GM19438 (cell line): ENCODE measurements at regions not wholly inside any gene's neighbourhood (a gene's known extent, or its start where the extent isn't known, plus 50 kb on each side); places are given as distances from the start of the nearest gene placed in this dataset.

ENCODE experiments used
- ATAC-seq: cut with Tn5 transposase; IDR thresholded peaks from one replicate; pipeline ENCODE4 v1.9.1; 2021; ENCODE audit warnings: low read depth; ENCODE audit not compliant: unreplicated experiment

DNA sequence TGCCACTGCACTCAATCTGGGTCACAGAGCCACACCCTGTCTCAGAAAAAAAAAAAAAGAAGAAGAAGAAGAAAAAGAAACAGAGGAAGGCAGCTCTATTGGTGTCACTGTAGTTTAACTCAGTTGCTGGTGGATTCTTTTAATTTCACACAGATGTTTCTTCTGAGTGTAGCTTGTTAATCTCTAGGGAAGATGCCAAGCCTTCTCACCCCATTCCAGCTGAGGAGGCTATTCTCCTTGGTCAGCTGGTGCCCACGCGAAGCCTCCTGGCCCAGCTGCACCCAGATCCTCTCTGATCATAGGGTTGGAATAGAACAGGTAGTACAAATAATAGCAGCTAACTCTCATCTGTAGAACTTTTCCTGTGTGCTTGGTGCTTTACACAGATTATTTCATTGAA lies 113.8 kb upstream of the SPRY4 start:
- no peak for ATAC-seq

DNA sequence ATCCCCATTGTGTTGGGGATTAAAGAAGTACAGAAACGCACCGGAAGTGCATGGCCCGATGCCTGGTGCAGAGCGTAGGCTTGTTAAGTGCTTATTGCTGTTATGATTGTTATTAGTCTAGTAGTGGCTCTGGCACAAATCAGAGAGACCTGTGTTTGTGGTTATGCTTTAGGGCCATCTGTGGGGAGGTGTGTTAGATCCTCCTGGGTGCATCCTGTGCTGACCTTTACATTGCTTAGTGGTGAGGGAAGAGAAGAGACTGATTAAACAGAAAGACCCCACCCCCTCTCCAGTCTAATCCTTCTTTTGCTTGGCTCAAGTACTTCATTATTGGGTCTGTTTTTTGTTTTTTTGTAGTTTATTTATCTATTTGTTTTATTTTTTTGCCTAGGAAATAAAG lies 112.7 kb upstream of the SPRY4 start:
- no peak for ATAC-seq

DNA sequence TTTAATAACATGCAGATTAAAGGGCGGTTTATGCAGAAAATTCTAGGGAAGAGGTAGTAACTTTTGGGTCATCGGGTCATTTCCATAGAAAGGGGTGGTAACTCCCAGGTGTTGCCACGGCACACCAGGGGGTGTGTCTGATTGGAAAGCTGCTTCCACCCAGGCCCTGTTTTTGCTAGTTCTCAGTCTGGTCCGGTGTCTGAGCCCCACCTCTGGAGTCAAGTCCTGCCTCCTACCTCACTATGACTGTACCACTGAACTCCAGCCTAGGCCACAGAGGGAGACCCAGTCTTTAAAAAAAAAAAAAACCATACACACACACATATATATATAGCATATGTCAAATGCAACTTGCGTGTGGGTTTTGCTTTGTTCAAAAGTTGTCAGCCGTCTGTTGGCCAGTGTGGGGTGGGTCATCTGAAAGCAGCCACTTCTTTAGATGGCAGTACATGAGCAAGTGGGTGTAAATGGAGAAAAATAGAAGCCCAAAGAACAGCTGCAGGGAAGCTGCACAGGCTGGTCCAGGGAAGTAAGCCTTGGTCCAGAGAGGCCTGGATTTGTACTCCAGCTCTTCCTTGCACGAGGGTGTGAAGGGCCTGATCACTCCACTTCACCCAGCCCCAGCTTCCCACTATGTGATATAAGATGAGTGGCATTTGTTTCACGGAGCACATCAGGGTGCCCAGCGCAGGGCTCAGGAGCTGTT lies 110.7 kb upstream of the SPRY4 start:
- ATAC-seq = no peak

DNA sequence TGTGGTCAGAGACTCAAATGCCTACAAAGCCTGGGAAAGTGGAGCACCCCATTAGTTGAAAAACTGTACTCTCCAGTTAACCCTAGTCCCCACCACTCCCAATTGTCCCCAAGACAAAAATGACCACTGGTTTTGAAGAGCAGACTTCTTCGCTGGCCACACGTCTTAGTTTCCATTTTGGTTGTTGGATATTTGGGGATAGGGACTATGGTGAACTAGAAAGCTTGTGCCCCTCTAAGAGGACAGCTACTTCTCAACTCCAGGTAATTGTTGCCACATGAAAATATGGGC lies 109.4 kb upstream of the SPRY4 start:
- ATAC-seq = no peak

DNA sequence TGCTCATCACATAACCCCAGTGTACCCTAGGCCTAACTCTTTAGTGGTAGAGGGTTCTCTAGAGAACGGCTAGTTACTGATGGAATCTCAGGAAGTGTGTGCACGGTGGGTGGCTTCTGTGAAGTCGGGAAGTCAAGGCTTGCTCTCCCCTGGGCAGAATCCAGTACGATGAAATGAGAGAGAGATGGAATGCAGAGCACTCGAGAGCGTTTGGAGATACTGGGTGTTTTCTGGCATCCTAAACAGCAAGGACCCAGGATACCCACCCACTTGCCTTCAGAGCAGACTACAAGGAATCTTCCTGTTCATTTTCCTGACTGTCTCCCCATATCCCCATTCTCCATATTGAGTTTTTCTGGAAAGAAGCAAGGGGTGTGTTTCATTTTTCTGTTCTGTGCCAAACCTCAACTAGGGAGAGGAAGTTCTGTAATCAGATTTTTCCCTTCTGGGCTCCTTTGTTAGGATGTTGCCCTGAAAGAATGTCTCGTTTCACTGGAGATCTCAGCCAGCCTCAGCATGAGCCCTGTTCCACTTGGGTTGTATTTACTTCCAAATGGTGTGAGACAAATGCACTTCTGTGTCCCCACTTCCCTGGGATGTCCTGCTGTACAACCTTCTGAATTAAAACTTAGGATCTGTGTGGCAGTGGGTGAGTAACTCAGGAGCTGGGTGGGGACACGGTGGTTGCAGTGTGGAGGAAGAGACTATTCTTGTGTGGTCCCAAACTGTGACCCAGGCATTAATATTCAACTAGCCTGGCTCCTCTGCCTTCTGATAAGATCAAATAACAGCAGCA lies 108.9 kb upstream of the SPRY4 start:
- no peak for ATAC-seq

DNA sequence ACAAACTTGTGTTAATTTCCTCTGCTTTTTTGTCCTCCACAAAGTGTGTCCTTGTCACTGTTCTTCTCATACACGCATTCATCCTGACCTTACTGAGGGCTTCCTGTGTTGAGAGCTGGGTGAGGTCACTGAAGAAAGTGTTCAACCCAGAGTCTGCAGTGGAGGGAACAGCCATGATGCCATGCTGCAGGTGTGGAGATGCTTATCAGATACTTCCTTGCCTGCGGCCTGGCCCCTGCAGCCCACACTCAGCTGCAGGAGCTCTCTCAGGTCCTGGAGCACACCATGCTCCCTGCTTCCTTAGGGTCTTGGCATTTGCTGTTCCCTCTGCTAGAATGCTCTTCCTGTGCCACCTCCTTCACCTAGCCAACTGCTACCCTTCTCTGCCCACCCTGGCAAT lies 108.1 kb upstream of the SPRY4 start:
- ATAC-seq = peak; percentile 32

DNA sequence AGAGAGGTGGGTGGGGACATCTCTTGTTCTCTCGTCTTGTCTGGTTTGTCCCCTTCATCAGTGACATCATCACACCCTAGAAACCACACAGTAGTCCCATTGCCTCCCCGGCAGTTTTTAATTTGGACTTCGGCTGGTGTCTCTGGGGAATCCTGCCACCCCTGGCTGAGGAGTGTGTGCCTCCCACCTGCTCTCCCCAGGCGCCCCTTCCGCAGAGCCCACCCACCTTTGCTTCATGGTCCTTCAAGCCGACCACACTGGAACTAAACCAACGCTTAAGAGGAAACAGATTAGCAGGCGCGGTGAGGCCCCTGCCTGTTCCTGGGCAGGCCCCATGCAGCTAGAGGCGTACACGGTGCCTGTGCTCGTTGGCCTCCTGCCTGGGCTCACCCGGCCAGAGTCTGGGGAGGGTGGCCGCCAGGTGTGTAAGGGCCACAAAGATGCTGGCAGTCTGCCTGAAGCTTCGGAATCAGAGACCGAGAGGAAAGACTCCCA lies 107.6 kb upstream of the SPRY4 start:
- peak; percentile 83 for ATAC-seq

DNA sequence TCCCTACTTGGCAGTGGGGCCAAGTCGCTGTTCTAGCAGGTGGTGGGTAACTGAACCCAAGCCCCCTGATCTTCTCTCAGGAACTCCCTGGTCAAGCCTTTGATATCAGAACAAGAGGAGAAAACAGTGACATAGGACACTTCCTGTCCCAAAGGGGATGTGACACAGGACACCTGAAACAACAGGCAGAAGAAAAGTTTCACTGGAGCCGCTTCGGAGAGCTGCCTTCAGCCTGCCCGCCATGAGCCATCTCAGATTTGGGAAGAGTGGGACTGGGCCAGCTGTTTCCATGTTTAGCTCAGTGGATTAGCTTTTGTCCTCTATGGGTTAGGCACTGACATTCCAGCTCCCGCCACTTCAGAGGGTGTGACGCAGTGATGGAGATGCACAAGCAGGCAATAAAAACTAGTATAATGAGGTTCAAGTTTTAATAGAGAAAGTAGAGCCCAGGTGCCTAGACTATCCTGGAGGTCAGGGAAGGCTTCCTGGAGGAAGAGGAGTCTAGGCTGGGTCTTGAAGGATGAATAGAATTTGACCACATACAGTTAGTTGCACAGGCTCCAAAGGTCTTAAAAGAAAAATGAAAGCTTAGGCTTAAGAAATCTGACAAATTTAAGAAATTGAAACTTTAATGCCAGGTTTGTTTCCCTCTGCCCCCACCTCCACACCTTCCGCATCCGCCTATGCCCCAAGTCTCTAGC lies 104.1 kb upstream of the SPRY4 start:
- ATAC-seq = no peak

DNA sequence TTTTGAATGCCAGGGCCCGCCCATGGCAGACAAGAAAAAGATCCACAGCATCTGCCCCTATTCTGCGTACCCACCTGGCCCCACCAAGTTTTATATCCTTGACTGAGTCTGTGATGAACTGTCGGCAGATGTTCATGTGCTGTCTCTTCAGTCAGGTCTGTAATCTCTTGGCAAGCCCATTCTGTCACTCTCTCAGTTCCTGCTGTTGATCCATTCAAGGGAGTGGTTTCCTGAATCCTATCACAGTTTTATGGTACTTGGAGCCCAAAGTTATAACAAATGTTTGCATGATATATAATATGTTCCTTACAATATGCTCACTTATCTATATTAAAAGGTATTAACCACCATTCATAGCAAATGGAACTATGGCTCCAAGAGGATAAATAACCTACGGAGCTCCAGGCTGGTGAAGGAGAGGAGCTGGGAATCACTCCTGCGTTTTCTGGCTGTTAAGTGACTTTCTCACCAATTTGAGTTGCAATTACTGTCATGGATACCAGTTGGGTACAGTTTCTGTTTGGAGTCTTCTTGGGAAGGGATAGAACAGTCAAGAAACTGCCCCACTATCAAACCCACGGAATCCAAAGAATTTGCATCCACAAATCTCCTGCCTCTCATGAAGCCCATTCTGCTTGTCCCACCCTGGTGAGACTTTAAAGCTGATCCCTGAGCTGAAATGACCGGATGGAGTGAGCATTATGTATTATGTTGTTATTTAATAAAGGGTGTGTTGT lies 103.4 kb upstream of the SPRY4 start:
- ATAC-seq = no peak

DNA sequence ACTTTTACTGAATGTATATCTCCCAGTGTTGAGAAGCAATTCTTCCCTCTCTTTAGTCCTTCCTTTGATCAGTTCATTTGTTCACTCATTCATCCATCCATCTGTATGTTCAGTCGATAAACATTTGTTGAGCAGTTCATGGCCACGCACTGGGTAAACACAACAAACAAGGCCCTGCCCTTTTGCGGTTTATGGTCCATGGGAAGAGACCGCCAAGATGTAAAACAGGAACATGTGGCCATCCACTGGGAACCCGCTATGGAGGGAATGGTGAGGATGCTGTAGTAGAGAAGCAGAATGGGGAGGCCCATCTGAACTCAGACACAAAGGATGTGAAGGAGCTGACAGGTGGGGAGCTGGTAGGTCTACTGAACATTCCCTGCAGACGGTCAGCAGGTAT lies 102.7 kb upstream of the SPRY4 start:
- ATAC-seq = no peak

DNA sequence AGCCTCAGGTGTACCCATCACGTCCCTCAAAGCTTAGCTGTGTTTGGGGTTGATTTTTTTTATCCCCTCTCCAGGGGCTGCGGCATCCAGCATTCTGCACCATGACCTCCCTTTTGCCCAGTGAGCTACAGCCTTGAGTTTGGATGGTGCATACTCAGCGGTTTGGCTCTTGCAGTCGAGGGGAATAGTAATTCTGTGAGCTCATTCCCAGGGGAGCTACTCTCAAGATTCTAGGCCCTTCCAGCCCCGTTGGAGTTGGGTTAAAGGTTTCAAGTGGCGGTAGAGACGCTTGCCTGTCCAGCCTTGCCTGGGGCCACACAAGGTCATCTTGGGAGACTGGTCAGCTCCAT lies 102.2 kb upstream of the SPRY4 start:
- ATAC-seq = no peak

DNA sequence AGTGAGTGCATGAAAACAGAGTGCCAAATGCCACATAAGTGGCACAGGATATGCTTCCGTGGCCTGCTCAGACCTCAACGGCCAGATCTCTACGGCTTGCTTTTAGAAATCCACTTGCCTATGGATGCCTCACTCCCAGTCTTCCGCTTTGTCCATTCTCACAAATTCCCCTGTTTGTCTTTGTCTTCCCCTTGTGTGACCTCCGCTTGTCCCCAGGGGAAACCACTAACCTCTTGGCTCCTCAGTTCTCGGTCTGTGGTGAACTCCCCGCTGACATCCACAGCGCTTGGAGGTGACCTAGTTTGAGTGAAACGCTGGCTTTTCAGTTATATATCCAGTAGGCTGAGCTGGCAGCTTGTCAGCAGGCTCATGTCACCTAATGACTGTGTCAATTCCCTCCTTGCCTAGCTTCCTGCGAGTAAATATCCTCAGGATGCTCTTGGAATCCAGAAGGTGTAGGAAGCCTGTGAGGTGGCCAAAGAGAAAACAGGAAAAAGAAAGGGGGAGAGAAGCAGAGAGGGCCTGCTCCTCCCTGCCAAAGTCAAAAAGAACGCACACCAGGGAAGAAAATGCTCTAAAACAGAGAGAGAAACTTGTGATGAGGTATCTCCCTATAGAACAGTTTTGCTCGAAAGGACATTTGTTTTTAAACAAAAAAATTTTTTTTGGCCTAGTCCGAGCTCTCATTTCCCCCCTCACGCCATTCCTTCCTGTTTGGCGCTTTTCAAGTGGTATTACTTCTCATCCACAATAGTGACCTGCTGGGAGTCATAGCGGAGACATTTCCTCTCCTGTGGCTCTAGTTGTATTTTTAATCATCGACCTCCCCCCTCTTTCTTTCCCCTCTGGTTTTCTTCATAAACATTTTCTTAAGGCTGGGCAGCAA lies 101.6 kb upstream of the SPRY4 start:
- no peak for ATAC-seq

DNA sequence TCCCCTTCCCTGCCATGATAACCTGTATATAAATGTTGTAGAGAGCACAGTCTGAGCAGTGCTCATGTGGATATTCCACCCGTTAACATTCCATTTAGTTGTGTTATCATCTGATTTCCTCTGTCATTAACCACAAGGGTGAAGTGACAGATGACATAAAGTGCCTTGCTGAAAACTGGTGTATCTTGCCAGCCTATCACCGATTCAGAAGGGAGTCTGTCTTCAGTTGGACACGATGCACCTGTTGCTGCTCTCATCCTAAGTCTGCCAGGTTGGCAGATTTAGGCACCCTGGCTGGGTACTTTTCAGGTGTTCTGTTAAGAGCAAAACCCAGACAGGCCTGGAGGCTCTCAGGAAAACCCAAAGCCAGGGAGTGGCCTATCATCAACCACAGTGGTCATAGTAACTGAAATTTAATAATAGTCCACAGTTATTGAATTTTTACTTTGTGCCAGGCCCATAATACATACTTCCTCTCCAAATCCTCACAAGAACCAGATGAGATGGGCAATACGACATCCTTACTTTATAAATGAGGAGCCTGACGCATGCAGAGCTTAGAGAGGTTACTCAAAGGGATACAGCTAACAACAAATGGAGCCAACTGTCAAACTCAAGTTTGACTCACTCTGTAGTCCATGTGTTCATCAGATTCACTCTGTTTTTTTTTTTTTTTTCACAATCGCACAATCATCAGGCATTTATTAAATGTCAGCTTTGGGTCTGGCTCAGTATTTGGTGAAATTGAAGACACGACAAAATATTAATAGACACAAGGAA lies 100.7 kb upstream of the SPRY4 start:
- ATAC-seq = no peak

DNA sequence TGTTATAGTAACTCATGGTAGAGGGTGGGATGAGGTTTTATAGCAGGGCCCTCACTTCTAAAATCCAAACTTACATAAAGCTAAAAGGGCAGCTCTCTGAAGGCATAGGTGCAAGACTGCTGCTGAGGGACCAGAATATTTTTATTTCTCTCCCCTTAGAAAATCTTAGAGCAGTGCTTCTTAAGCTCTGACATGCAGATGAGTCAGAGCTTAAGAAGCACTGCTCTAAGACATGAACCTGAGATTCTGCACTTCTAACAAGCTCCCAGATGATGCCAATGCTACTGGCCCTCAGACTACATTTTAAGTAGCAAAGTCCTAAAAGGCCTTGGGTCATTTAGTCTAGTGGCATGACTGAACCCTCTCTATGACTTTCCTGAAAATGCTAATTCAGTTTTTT lies 97.6 kb upstream of the SPRY4 start:
- ATAC-seq = no peak

DNA sequence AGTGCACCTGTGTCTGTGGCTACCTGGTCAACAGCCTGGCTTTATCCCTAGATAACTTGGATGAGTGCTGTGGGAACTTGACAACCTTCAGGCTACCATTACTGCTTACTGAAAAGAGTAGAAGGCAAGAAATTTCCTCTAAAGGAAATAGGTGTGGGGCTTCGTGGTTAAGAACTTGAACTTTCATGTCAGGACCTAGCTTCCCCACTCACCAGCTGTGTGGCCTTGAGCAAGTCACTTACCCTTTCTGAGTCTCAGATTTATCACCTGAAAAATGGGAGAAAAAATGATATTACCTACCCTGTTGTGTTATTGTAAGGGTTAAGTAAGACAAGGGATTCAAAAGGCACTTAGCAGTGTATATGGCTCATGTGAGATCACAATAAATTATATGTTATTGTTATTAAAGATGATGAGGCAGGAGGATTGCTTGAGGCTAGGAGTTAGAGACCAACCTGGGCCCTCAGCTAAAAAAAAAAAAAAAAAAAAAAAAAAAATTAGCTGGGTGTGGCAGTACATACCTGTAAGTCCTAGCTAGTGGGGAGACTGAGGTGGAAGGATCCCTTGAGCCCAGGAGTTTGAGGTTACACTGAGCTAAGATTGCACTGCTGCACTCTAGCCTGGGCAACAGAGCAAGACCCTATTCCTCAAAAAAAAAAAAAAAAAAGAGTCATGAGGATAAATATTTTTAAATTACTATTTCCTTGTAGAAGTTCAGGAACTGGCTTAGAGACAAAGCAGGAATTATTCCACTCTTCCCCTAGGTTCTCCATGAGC lies 97.0 kb upstream of the SPRY4 start:
- no peak for ATAC-seq

DNA sequence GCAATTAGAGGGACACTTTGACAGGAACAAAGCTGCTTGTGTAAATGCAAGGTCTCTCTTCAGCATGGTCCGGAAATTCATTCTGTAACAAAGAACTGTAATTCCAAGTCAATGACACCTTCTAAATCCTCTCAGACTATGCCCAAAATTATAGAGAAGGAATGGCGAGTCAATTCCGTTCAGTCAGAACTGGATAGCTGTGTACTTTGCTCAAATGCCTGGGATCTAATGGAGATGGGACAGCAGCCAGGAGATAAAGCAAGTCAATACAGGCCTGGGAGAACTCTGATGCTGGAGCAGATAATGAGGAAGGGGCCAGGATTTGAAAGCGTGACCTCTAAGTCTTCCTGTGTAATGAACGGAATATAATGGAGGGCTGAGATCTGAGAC lies 96.4 kb upstream of the SPRY4 start:
- no peak for ATAC-seq

DNA sequence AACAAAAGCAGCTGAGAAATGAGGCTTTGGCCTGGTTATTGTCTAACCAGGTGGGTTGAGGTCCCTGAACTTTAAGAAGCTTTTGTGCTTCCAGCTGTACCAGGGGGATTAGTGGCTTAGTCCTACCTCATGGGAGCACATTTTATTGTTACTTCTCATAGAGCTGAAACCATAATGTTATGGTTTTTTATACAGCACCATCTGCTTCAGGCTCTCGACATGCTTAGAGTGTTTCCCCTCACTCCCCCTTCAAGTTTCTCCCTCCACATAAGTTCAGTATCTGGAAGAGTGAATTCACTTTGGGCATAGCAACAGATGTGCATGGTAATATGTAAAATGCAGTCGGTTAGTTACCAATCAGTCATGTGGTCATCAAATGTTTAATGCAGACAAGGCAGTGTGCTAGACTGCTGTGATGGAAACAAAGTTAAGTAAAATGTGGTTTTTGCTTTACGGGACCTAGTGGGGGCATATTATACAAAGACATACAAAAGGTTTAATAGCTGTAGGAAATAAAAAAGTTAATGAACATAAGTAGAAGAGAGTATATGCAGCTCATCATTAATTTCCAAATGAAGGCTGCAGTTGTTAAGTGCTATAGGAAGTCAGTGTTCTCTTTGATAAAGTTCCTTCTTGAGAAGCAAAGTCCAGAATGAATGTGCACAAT lies 95.9 kb upstream of the SPRY4 start:
- no peak for ATAC-seq

DNA sequence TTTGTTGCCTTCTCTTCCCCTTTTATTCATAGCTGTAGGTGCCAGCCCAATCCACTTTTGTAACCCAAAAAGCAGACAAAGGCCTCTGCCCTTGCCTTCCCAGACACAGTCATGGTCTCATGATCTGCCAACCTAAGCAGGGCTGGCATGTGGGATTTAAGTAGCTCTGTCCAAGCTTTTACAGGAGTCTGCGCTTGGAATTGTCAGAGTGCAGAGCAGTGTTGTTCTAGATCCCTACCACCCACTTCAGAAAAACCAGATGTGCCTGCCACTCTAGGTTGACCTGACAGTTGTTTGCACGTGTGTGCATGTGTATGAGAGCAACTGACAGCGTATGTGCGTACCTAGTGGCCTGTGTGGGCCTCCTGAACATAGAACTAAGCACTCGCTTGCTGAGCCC lies 87.8 kb upstream of the SPRY4 start:
- no peak for ATAC-seq
